GM12873 (cell line): ENCODE measurements at regions not wholly inside any gene's neighbourhood (a gene's known extent, or its start where the extent isn't known, plus 50 kb on each side); places are given as distances from the start of the nearest gene placed in this dataset.

Source experiments
- TF ChIP-seq, protein P1 (sequence below): IDR thresholded peaks from 2 replicates; pipeline ENCODE4 v1.5.1; 2012; ENCODE audit warnings: low read depth, mild to moderate bottlenecking, moderate library complexity, low read length, control low read depth; ENCODE audit not compliant: insufficient read depth; ENCODE audit errors: missing control alignments

DNA sequence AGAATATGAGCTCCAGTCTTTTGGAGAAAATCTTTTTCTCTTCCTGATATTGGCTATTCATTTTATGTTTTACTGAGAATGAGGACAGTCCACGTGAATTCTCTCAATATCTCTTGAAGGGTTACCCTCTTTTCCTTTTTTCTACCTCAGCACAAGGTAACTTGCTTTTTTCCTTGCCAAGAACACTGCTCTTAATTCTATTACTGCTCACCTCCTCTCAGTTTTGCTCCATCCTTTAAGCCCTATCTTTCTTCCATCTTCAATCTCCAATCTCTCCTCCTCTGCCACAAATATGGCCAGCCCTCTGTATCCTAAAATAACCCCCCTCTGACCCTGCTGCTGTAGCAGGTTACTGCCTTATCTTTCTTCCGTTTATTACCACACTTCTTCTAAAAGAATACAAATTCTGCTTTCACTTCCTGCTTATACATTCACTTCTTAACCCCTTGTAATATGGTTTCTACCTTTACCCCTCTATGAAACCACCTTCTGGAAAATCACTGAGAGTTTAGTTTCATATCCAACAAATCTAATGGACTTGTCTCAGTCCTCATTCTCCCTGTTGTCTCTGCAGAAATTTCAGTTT, 89.0 kb downstream of the NFKBIZ start:
- TF ChIP-seq, protein P1, sequence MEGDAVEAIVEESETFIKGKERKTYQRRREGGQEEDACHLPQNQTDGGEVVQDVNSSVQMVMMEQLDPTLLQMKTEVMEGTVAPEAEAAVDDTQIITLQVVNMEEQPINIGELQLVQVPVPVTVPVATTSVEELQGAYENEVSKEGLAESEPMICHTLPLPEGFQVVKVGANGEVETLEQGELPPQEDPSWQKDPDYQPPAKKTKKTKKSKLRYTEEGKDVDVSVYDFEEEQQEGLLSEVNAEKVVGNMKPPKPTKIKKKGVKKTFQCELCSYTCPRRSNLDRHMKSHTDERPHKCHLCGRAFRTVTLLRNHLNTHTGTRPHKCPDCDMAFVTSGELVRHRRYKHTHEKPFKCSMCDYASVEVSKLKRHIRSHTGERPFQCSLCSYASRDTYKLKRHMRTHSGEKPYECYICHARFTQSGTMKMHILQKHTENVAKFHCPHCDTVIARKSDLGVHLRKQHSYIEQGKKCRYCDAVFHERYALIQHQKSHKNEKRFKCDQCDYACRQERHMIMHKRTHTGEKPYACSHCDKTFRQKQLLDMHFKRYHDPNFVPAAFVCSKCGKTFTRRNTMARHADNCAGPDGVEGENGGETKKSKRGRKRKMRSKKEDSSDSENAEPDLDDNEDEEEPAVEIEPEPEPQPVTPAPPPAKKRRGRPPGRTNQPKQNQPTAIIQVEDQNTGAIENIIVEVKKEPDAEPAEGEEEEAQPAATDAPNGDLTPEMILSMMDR = no peak

DNA sequence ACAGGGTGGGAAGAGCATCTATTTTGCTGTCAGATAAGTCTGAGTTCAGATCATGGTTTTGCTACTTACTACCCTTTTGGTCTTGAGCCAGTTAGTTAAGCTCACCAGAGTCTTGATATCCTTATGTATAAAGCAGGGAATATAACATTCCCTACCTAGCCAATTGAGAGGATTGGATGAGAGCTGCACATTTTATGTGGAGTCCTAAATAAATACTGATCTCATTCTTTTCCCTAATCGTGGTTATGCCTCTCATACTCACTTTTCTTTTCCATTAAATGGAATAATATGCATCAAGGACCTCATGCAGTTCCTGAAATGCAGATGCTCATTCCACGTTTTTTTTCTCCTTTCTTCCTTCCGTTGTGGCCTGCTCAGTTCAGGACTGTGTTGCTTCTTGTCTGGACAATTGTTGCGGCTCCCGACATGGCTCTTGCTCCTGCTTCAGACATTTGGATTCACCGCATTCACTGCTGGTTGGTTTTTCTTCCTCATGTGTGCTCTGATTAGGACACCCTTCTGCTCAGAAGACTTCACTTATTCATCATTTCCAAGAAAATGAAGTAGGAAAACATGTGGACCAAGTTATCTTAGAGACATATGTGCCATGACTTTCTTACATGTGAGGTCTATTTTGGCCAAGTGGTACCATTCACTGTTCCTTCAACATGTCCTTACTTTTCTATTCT, 90.2 kb downstream of the NFKBIZ start:
- TF ChIP-seq, protein P1 = no peak

DNA sequence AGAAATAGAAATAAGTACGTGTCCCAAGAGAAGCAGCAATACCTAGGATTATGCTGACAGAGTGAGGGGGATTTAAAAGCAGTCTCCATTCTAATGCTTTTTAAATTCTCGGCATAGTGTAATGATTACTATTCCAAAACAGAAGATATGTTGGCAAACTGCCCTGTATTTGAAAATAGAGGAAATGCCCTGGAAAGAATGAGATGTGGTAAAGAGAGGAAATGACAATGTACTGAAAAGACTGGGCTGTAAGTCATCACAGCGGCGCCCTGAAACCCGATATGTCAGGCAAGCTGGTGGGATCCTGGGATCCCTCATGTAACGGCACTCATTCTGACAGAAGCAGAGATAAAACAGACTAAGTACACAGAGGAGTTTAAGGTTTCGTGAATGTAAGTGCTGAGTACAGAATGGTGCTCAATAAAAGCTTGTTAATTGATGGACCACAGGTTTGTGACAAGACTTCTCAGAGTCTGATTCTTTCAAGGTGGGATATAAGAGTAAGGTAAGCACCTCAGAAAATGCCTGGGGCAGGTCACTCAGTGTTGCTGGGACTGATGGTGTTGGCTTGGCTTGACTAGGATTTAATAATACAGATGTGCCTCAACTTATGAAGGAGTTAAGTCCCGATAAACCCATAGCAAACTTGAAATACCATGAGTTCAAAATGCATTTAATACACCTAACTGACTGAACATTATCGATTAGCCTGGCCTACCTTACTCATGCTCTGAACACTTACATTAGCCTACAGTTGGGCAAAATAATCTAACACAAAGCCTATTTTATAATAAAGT, 91.4 kb downstream of the NFKBIZ start:
- TF ChIP-seq, protein P1 = no peak

DNA sequence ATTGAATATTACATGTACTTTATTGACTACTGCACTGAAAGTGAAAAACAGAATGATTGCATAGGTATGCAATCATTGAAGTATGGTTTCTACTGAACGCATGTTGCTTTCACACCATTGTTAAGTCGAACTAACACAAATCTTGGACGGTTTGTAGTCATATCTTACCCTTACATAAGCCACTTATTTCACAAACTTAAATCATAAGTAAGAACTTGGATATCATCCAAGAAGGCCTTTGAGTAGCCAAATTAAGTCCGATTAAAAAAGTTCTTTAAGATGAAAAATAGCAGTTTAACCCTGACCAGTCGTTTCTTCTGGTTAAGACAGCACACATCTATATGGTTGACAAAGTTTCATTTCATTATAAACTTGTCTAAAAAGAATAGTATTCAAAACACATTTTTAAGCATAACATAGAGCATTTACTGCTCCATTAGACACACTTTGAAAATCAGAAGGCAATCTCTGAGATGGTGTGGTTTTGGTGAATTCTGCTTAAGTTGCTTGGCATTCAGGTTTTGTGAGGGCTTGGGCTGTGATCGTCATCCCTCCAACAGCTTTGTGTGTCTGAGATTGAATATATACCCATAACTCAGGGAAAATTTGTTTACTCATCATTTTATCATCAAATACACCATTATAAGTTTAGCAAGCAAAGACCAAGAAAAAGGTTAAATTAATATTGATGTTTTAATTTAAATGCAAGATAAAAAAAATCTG, 92.2 kb downstream of the NFKBIZ start:
- TF ChIP-seq, protein P1 = no peak

DNA sequence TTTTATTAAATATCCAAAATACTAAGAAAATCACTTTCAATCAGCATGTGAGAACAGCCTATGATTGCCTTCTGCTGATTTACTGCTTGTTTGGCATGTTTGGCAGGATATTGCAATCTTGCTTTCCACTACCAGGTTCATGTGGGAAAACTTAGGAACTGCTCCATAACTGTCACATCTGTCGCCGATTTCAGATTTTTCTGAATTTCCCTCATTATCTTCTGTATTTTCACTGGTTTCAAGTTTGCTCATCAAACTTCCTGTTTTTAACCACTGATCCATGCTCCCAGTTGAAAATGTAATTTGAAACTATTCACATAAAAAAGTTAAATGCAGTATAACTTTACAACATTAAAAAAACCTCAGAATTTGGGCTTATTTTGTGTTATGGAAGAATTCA, 93.0 kb downstream of the NFKBIZ start:
- TF ChIP-seq, protein P1 = no peak

DNA sequence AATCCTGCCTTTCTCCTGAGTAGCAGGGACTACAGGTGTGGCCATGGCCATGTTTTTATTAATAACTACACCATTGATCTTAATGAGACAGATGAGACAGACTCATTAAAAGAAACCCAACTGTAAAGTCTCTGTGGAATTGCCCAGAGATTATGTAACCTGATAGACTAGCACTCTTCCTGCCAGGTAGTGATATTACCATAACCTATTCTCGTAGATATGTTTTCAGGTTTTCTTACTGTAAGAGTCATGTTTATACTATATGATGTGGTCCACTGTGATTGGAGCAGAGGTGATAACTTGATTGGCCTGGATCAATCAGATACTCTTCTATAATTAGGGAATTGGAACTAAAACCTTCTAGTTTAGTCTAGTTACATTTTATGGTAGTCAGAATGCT, 93.7 kb downstream of the NFKBIZ start:
- TF ChIP-seq, protein P1 = no peak

DNA sequence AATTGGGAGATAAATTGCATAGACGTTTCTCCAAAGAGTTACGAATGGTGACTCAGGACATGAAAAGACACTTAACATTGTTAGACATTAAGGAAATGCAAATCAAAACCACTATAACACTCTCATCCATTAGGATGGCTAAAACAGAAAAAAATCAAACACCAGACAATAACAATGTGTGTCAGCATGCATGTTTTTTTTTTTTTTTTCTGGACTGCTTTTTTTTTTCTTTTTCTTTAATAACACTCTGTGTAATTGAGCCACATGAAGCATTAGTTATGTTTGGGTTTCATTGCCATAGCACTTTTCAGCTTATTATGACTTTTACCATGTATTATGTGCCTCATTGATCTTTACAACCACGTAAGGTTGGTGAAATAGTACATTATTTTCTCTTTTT, 95.0 kb downstream of the NFKBIZ start:
- TF ChIP-seq, protein P1 = no peak
